ENCODE measurements at regions not wholly inside any gene's neighbourhood (a gene's known extent, or its start where the extent isn't known, plus 50 kb on each side); places are given as distances from the start of the nearest gene placed in this dataset.

DNA sequence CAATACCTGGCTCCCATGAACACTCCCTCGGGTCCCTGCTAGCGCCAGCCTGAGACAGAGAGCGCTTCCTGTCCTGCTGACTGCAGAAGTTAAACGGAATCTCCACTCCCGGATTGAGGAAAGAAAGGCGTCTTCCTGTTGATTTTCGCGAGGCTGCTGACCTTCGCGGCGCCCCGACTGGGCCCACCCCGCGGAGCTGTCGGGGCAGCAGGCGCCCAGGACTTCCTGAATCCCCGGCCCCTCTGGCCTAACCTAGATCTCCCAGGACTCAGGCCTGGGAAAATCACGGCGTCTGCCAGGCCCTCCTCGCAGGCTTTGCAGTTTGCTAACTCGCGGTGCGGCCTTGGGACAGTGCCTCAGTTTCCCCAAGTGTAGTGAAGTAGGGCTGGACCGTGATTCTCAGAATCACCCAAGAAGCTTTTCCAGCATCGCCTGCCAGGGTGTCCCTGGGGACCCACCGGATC is 108.8 kb downstream of the KCTD15 start:
- no peaks in the 10 kb centered on the region for H3K4me1 ChIP-seq (ENCODE audit: low read depth)
- no peaks in the 10 kb centered on the region for H3K36me3 ChIP-seq
- no peaks in the 10 kb centered on the region for H3K9me3 ChIP-seq (ENCODE audit: low read depth)
- TF ChIP-seq, protein P1, sequence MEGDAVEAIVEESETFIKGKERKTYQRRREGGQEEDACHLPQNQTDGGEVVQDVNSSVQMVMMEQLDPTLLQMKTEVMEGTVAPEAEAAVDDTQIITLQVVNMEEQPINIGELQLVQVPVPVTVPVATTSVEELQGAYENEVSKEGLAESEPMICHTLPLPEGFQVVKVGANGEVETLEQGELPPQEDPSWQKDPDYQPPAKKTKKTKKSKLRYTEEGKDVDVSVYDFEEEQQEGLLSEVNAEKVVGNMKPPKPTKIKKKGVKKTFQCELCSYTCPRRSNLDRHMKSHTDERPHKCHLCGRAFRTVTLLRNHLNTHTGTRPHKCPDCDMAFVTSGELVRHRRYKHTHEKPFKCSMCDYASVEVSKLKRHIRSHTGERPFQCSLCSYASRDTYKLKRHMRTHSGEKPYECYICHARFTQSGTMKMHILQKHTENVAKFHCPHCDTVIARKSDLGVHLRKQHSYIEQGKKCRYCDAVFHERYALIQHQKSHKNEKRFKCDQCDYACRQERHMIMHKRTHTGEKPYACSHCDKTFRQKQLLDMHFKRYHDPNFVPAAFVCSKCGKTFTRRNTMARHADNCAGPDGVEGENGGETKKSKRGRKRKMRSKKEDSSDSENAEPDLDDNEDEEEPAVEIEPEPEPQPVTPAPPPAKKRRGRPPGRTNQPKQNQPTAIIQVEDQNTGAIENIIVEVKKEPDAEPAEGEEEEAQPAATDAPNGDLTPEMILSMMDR (IDR thresholded peaks at IDR 0.05; ENCODE audit: low read depth, low read length), result no peak
- DNase-seq (ENCODE audit: low read depth in 1 of 2, low spot score in 1 of 2), result peak; percentile 22 to 35
- peak overlapping the region; percentile 30 for H3K4me3 ChIP-seq
- H3K27ac ChIP-seq, result no peak overlapping the region
- no peaks in the 10 kb centered on the region for H3K27me3 ChIP-seq

DNA sequence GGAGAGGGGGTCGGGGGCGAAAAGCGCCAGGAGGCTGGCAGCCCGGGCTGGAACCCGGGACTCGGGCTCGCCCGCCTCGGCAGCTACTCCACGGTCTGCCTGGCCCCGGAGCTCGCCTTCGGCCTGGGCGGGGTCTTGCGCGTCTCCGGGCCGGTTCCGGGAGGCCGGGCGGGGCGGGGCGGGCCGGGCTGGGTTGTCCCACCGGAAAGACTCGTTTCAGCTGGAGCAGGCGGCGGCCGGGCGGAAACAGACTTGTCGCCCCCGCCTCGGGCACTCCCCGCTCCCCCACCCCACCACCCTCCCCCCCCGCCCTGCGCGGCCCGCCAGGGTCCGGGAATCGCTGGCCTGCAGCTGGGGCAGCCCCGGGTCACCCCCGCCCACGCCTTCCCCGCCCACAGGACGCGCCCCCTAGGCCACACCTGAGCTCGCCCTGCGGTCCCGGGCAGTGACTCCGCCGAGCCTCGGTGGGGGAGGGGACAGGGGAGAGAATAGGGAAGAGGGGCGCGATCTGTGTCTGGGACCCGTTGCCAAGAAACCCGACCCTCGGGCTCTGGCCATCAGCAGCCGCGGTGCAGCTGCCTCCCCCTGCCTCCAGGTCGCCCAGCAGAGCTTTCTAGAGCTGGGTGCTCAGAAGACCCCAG is 109.4 kb downstream of the KCTD15 start:
- no peaks in the 10 kb centered on the region for H3K4me1 ChIP-seq (ENCODE audit: low read depth)
- H3K36me3 ChIP-seq, result no peaks in the 10 kb centered on the region
- no peaks in the 10 kb centered on the region for H3K27me3 ChIP-seq
- no peaks in the 10 kb centered on the region for H3K9me3 ChIP-seq (ENCODE audit: low read depth)
- H3K4me3 ChIP-seq, result peak overlapping the region; percentile 30
- peak; percentile 45 to 64 for DNase-seq (ENCODE audit: low read depth in 1 of 2, low spot score in 1 of 2)
- no peak overlapping the region for H3K27ac ChIP-seq
- TF ChIP-seq, protein P1 (IDR thresholded peaks at IDR 0.05; ENCODE audit: low read depth, low read length), result no peak

DNA sequence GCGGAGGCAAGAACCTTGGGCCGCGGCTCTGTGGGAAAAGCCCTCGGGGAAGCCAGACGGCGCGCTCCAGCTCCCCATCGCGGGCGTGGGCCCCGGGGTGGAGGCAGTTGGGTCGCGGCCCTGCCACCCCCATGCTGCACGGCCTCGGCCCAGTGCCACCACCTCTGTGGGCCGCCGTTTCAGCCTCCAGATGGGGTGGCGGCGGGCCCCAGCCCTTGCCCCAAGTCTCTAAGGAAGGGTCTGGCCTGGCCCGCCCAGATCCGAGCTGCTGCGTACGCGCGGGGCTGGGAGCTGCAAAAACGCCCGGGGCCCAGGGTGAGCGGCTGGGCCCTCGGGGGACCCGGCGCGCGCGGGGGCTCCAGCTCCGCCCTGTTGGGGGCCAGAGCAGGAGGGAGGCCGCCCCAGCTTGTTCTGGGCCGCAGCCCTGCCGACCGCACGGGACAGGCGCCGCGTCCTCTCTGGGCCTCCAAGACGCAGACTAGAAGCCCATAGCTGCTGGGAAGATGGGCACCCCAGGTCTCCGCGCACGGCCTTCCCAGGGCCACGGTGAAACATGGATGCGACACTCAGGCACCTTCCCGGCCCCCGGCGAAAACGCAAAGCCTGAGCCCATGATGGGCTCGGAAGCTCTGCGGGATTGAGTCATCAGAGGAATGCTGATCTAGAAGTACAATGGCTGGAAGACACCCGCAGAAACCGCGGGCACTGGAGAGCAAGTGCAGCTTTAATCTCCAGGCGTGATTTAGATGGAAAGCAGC is 110.1 kb downstream of the KCTD15 start:
- DNase-seq (ENCODE audit: low read depth in 1 of 2, low spot score in 1 of 2), result peak in 1 of 2 donors; percentile 50
- H3K9me3 ChIP-seq (ENCODE audit: low read depth), result no peaks in the 10 kb centered on the region
- no peak overlapping the region for H3K27ac ChIP-seq
- H3K4me1 ChIP-seq (ENCODE audit: low read depth), result no peaks in the 10 kb centered on the region
- no peaks in the 10 kb centered on the region for H3K27me3 ChIP-seq
- no peaks in the 10 kb centered on the region for H3K36me3 ChIP-seq
- peak overlapping the region; percentile 30 for H3K4me3 ChIP-seq
- TF ChIP-seq, protein P1 (IDR thresholded peaks at IDR 0.05; ENCODE audit: low read depth, low read length), result no peak

DNA sequence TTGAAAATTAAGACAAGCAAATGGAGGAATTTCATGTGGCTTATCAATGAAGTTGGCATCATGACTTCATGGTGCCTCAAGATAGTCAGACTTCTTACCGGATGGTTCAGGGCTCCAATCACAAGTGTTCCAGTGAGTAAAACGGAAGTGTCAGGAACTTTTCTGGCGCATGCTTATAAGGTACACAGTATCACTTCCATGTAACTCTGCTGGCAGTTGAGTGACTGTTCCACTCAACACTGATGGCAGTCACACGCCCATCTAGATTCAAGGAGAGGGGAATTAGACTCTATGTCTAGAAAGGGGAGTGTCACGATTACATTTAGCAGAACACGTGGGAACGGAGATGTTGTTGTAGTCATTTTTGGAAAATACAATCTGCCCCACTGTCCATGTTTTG is 114.3 kb downstream of the KCTD15 start:
- Histone ChIP-seq H3K27me3 (no peaks in the 10 kb centered on the region), H3K9me3 (ENCODE audit: low read depth) (no peaks in the 10 kb centered on the region), H3K27ac (no peak overlapping the region), H3K4me3 (no peak overlapping the region), H3K36me3 (no peaks in the 10 kb centered on the region), H3K4me1 (ENCODE audit: low read depth) (no peaks in the 10 kb centered on the region)
- no peak for DNase-seq (ENCODE audit: low read depth in 1 of 2, low spot score in 1 of 2)
- TF ChIP-seq, protein P1 (IDR thresholded peaks at IDR 0.05; ENCODE audit: low read depth, low read length), result no peak

DNA sequence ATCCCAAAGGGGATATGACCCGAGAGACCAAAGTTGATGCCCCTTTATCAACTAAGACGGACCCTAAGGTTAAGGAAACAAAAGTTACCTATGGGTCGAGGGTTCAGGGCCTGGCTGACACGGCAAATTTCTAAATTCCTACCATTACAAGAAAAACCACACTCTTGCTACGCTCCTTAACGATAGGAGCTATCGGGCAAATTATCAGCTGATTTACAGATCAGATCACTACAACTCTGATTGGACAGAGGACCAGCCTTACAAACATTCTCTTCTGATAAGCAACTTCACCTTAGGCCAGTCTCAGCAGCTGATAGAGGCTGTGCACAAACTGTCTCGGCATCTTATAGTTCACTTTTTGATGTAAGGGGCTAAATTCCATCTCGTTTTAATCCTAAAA is 117.9 kb downstream of the KCTD15 start:
- Histone ChIP-seq H3K4me3 (no peak overlapping the region), H3K9me3 (ENCODE audit: low read depth) (no peaks in the 10 kb centered on the region), H3K36me3 (no peaks in the 10 kb centered on the region), H3K27me3 (no peaks in the 10 kb centered on the region), H3K4me1 (ENCODE audit: low read depth) (no peaks in the 10 kb centered on the region), H3K27ac (no peak overlapping the region)
- no peak for DNase-seq (ENCODE audit: low read depth in 1 of 2, low spot score in 1 of 2)
- TF ChIP-seq, protein P1 (IDR thresholded peaks at IDR 0.05; ENCODE audit: low read depth, low read length), result no peak
